Thyroid gland (tissue), 4 donors: ENCODE measurements at regions not wholly inside any gene's neighbourhood (a gene's known extent, or its start where the extent isn't known, plus 50 kb on each side); places are given as distances from the start of the nearest gene placed in this dataset.
"Not testable (repeated sequence)": the region's sequence is repeated elsewhere in the genome, so short reads cannot be mapped to it uniquely, and the experiment has no call there.

ENCODE experiments used
- DNase-seq, 2 donors: peaks; one replicate each; pipeline ENCODE4 v3.0.0-alpha.2; 2019
- H3K27ac ChIP-seq, 3 donors: fragments of 200-600 bp; sonication (generic); 1 replicate in 2 of 3; 2 replicates in 1 of 3; pipeline ENCODE4 v1.5.1; 2016 to 2019; ENCODE audit warnings: mild to moderate bottlenecking in 1 of 3, moderate library complexity in 1 of 3
- H3K27me3 ChIP-seq: fragments of 200-600 bp; sonication (generic); one replicate; pipeline ENCODE4 v1.5.1; 2019
- H3K36me3 ChIP-seq, 2 donors: fragments of 200-600 bp; sonication (generic); one replicate each; pipeline ENCODE4 v1.5.1; 2016 to 2019
- H3K4me1 ChIP-seq, 2 donors: fragments of 200-600 bp; sonication (generic); one replicate each; pipeline ENCODE4 v1.5.1; 2017 to 2019
- H3K4me3 ChIP-seq, 3 donors: fragments of 200-600 bp; sonication (generic); replicated peaks in 1 of 3; 1 replicate in 2 of 3; 2 replicates in 1 of 3; pipeline ENCODE4 v1.5.1; 2016; ENCODE audit warnings: mild to moderate bottlenecking in 1 of 3
- H3K9me3 ChIP-seq: fragments of 200-600 bp; sonication (generic); one replicate; pipeline ENCODE4 v1.5.1; 2017
- CTCF ChIP-seq, 6 experiments: fragments of 200-600 bp in 3 of 6; fragments of 450-650 bp in 3 of 6; sonication (generic) in 3 of 6; IDR thresholded peaks; one replicate each; pipeline ENCODE4 v1.5.1; 2016 to 2019; ENCODE audit warnings: antibody characterized with exemption in 6 of 6, mild to moderate bottlenecking in 2 of 6, inconsistent platforms in 1 of 6, moderate library complexity in 1 of 6
- POLR2A ChIP-seq, 2 donors: fragments of 450-650 bp; IDR thresholded peaks; one replicate each; pipeline ENCODE4 v1.6.1; 2017; ENCODE audit warnings: antibody characterized with exemption in 2 of 2, mild to moderate bottlenecking in 2 of 2, moderate library complexity in 1 of 2
- WGBS, 2 donors: methylation state at CpG; one replicate each; pipeline ENCODE4 v1.1.5; 2017; 5-methylcytosine and 5-hydroxymethylcytosine counted together
- intact Hi-C: fragments of 100-400 bp; cut with DNase I; formaldehyde crosslinking; loops from one replicate; pipeline ENCODE4 v1.15.1; 2023

DNA sequence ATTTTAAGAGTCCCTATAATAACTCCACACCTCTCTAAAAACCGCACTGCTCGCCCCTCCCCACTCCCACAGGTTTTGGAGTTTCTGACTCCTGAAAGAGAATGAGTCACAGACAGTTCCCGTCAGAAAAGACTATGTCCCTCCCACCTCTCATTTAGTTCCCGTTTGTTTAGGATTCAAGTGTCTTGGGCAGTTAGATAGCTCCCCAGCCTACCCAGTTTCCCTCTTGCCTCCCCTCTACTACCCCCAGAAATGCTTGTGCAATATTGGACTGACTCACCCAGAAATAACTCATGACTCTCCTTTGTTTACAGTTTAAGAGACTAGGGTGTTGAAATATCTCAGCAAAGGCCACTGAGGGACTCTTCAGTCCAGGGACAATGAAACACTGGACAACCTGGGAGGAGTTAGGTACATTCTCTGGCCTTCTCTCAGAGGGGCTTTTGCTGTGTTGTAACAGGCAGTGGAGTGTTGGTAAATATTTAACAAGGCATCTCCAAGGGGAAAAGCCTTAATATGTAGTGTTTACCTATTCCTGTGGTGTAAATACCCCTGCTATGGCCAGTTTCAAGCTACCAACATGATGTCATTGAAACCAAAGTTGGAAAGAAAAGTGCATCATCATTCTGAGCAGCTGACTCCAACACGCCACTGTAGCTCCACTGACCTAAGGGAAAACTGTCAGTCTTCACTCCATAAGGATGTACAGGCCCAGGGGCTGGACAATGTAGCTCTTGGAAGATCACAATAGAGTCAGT is 96.1 kb upstream of the CHD2 start:
- no peak for TF ChIP-seq CTCF (IDR thresholded peaks at IDR 0.05)
- peak in 1 of 2 donors; percentile 55 for TF ChIP-seq POLR2A (IDR thresholded peaks at IDR 0.05)
- Histone ChIP-seq H3K27me3 (no peaks in the 10 kb centered on the region), H3K9me3 (no peaks in the 10 kb centered on the region), H3K4me1 (peaks cover 28 to 53% of the 10 kb centered on the region in 2 donors), H3K27ac (peak overlapping the region; percentile 93 to 99 (median 98)), H3K4me3 (no peak overlapping the region), H3K36me3 (no peaks in the 10 kb centered on the region)
- WGBS, 2 donors = 21 to 34% methylated on average over 5 of the region's 5 CpGs
- intact Hi-C loops = no loop called here
- peak; percentile 91 to 94 for DNase-seq

GRCh38 chr15:92804610-92804936 is 95.6 kb upstream of the CHD2 start:
- H3K36me3 ChIP-seq, H3K27me3 ChIP-seq, intact Hi-C loops, DNase-seq, H3K4me3 ChIP-seq, H3K9me3 ChIP-seq: not testable (repeated sequence)
- peak overlapping the region; percentile 93 to 99 (median 98) for H3K27ac ChIP-seq
- WGBS, 2 donors = 94 to 96% methylated on average over 5 of the region's 5 CpGs
- peaks cover 28 to 53% of the 10 kb centered on the region in 2 donors for H3K4me1 ChIP-seq

DNA sequence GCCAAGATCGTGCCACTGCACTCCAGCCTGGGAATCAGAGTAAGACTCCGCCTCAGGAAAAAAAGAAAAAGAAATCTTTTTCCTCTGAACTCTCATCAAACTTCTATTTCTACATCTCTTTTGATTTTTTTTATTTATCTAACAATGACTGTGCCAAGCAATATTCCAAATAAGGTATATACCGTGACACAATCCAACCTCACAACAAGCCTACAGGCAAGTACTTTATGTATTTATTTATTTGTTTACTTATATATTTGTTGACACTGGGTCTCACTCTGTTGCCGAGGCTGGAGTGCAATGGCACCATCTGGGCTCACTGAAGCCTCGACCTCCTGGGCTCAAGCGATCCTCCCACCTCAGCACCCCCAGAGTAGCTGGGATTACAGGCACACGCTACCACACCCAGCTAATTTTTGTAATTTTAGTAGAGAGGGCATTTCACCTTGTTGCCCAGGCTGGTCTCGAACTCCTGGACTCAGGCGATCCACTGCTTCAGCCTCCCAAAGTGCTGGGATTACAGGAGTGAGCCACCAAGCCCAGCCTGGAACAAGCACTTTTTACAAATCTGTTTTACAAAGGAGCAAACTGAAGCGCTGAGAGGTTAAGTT is 94.9 kb upstream of the CHD2 start:
- TF ChIP-seq POLR2A (IDR thresholded peaks at IDR 0.05) = no peak
- no peak for TF ChIP-seq CTCF (IDR thresholded peaks at IDR 0.05)
- H3K36me3 ChIP-seq = no peaks in the 10 kb centered on the region
- WGBS, 2 donors = 93 to 95% methylated on average over 10 of the region's 10 CpGs
- peak overlapping the region; percentile 93 to 99 (median 98) for H3K27ac ChIP-seq
- DNase-seq = no peak
- intact Hi-C loops = no loop called here
- H3K4me1 ChIP-seq = peaks cover 28 to 58% of the 10 kb centered on the region in 2 donors
- no peaks in the 10 kb centered on the region for H3K9me3 ChIP-seq
- H3K27me3 ChIP-seq = no peaks in the 10 kb centered on the region
- no peak overlapping the region for H3K4me3 ChIP-seq

GRCh38 chr15:92806171-92806570 is 94.0 kb upstream of the CHD2 start:
- DNase-seq, intact Hi-C loops, H3K27me3 ChIP-seq, H3K9me3 ChIP-seq, H3K36me3 ChIP-seq, H3K4me3 ChIP-seq: not testable (repeated sequence)
- H3K4me1 ChIP-seq = peaks cover 28 to 62% of the 10 kb centered on the region in 2 donors
- H3K27ac ChIP-seq = peak overlapping the region; percentile 18 to 99 (median 98)
- 96 to 97% methylated on average over 11 of the region's 11 CpGs for WGBS, 2 donors

DNA sequence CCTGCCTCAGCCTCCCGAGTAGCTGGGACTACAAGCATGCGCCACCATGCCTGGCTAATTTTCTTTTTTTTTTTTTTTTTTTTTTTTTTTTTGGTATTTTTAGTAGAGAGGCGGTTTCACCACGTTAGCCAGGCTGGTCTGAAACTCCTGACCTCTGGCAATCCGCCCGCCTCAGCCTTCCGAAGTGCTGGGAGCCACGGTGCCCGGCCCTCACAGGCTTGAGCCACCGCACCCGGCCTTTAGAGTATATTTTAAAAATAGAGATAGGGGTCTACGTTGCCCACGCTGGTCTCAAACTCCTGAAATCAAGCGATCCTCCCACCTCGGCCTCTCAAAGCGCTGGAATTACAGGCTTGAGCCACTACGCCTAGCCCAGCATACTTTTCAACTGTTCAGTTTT is 93.4 kb upstream of the CHD2 start:
- Histone ChIP-seq H3K4me1 (peaks cover 33 to 62% of the 10 kb centered on the region in 2 donors), H3K4me3 (no peak overlapping the region), H3K36me3 (no peaks in the 10 kb centered on the region), H3K9me3 (no peaks in the 10 kb centered on the region), H3K27me3 (no peaks in the 10 kb centered on the region), H3K27ac (peak overlapping the region; percentile 59 to 99 (median 99))
- no peak for TF ChIP-seq POLR2A (IDR thresholded peaks at IDR 0.05)
- no peak for TF ChIP-seq CTCF (IDR thresholded peaks at IDR 0.05)
- intact Hi-C loops = no loop called here
- DNase-seq = peak; percentile 83
- 74 to 75% methylated on average over 17 of the region's 17 CpGs for WGBS, 2 donors

- Histone ChIP-seq H3K27me3 (no peaks in the 10 kb centered on the region), H3K9me3 (no peaks in the 10 kb centered on the region), H3K4me3 (peak overlapping the region in 1 of 3 donors; percentile 50), H3K36me3 (no peaks in the 10 kb centered on the region), H3K4me1 (peaks cover 40 to 58% of the 10 kb centered on the region in 2 donors), H3K27ac (peak overlapping the region; percentile 90 to 99 (median 99))
- TF ChIP-seq CTCF (IDR thresholded peaks at IDR 0.05) (no peak), POLR2A (IDR thresholded peaks at IDR 0.05) (no peak)
- intact Hi-C loops = loop anchor here (2.0 kb wide), 1 partner anchor 75 kb away; no protein-coding TSS in a partner anchor
- 67 to 71% methylated on average over 14 of the region's 14 CpGs for WGBS, 2 donors
- DNase-seq = no peak
These were observed 92.1 kb upstream of the CHD2 start for GRCh38 chr15:92807971-92808571.
